ENCODE measurements at regions not wholly inside any gene's neighbourhood (a gene's known extent, or its start where the extent isn't known, plus 50 kb on each side); places are given as distances from the start of the nearest gene placed in this dataset.
"Not testable (repeated sequence)": the region's sequence is repeated elsewhere in the genome, so short reads cannot be mapped to it uniquely, and the experiment has no call there.

DNA sequence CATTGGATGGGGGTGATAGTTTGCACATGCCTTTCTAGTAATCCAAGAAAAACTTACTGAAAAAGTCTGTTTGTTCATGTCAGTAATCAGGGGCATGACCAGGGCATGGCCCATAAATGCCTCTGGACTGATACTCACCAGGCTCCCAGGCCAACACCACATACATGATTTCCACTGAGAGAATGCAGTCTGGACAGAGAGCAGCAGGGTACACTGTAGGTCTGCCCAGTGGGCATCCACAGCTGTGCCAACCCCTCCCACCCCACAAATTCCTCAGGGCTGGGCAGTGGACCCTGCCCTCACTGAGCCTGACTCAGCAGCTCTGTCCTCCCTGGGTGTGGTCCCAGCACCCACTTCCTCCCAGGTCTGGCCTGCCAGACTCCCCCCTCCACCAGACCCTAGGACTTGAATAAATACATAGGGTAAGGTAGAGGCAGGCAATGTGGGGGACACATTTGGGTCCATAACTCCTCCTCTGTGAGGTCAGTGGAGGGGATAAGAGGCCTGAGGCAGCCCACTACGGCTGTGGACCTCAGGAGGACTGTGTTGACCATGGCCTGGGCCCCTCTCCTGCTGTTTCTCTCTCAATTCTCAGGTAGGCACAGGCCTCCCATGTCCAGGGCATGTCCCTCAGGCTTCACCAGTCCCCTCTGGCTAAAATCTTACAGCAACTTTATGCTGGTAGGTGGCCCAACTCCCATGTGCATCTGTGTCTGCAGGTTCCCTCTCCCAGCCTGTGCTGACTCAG lies 92.2 kb upstream of the TOP3B start:
- DNase-seq, result no peak

DNA sequence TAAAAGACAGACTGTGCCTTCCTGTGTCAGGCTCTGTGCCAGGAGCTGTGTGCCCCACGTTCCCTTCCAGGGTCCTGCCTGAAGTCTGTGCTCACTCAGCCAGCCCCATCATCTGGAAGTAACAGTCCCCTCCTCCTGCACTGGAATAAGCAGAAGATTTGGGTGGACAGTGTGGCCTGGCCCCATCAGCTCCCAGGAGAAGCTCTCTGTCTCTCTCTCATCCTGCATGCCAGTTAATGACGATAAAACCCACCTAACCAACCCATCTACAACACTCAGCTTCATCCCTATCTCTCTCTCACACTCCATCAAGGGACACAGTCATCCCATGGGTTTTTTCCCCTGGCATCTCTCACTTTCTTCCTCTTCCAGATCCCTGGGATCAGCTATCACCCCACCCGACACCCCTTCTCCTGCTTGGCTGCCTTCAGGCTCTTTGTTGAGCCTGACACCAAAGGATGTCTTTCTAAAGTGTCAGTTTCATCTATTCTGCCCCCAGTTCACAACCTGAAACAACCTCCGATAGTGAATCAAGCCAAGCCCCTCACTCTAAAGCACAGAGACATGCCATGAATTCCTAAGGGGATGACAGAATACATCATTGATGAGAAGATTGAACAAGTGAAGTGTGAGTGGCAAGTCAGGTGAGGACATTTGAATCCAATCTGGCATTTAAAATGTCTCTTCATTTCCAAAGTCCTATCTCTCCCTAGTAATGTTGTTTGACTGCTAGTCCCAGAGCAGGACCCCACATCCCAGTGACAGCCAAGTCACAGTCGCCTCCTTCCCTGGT lies 91.4 kb upstream of the TOP3B start:
- no peak for DNase-seq

DNA sequence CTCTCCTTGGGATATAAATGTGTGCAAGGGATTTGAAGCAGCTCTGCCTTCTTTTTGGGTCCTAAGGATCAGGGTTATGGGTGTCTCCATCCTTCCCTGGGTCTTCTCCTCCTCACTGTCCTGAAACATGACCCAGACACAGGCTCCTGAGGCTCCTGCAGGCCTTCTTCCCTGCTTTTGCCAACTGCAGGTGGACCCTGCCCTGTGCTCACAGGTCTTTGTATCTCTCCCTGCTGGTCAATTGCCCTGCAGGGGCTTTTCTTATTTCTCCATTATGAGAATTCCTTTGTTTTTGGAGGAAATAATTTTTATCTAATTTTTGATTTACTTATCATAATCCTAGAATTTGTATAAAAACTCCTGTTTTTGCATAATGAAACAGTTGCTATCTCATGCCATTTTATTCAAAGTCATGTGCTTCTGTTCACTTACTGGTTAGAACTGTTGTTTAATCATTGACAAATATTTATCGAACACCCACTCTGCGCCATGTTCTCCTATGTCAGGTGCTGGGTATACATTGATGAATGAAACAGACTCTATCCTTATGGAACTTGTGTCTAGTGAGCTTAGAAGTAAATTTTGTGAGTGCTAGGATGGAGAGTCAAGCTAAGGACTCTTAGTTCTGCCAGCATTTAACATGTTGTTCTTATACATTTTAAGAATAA lies 89.7 kb upstream of the TOP3B start:
- DNase-seq, result no peak

DNA sequence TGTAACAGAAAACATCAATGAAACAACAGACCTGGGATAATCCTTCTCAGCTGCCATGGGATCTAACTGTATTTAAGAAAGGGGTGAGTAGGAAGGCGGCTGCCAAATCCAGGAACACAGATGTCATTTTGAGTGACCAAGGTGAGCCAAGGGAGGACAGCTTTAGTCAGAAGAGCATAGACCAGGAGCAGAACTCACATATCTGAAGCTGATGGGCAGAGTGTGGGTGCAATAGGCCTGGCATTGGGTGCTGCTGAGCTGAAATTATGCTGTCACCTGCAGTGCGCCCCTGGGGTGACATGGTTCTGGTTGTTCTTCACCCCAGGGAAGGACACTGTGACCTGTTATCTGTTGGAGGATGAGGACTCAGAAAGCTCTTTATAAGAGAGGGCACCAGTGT lies 88.9 kb upstream of the TOP3B start:
- no peak for DNase-seq

DNA sequence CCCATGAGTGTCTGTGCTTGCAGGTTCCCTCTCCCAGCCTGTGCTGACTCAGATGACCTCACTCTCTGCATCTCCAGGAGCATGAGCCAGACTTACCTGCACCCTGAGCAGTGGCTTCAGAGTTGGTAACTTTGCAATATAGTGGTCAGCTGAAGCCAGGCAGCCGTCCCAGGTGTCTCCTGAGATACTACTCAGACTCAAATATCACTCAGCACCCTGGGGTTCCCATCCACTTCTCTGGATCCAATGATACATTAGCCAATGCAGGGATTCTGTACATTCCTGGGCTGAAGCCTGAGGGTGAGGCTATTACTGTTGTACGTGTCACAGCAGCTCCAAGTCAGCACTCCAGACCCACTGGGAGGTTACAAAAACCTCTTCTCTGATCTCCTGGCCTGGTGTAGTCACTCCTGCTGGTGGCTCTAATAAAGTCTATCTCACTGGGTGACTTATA lies 87.8 kb upstream of the TOP3B start:
- no peak for DNase-seq

DNA sequence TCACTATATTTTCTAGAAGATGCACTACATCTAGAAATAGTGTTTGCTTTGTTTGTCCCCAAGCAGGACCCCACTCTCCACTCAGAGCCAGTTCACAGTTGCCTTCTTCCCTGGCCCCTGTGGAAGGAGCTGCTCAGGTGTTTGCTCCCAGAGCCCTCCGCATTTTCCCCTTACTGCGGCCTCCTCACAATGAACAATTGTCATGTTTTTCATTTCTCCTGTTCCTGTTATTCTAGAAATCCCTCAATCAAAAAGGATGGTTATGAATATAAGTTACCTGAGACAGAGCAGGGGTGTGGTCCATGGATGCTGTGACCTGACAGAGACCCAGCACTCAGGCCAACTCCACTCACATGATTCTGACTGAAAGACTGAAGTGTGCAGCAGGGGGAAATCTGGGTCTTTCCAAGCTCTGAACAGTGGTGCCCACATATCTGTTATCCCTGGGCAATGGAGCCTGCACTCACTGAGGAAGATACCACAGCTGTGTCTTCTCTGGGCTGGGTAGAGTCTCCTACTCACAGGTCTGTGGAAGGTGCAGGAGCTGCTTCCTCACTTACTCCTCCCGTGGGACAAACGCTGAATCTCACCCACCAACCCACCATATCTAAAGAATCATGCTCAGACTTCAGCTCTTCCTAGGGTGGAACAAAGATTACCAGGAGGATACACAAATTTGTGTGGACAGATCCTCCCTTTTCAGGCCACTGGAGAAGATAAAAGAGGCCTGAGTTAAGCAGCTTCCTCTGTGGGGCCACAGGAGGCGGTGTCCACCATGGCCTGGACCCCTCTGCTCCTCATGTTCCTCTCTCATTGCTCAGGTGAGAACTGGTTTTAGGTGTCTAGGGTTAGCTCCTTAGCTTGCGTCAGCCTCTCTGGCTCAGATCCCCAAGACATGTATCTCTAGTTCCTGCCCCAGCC lies 87.1 kb upstream of the TOP3B start:
- no peak for DNase-seq

DNA sequence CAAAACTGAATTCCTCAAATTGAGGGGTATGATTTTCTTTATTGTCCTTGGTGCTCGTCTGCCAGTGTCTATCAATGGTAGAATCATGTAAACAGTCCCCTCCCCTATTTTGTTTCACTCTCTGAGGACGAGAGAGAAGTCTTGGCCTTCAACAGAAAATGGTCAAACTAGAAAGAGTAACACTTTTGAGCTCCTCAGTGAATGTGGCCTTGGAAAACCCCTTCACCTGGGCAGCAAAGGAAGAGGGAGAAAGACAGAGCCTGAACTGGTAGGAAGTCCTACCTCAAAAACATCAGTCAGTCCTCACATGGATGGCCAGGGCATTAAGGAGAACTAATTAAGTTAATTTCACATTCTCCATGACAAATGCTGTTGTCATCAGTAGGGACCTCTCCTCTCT lies 86.1 kb upstream of the TOP3B start:
- DNase-seq, result no peak

DNA sequence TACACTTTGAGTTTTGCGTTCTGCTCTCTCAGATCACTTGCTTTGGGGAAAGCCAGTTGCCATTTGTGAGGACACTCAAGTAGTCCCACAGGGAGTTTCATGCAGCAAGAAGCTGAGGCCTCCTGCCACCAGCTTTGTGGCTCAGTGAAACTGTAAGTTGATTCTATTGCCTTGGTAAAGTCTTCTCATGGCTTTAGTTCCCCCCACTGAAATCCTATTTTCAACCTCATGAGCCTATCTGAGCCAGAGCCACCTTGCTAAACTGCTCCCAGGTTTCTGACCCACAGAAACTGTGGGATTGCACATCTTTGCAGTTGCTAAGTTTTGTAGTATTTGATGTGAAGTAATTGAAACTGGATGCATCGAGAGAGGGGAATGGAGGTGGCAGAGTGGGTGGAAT lies 85.4 kb upstream of the TOP3B start:
- no peak for DNase-seq

DNA sequence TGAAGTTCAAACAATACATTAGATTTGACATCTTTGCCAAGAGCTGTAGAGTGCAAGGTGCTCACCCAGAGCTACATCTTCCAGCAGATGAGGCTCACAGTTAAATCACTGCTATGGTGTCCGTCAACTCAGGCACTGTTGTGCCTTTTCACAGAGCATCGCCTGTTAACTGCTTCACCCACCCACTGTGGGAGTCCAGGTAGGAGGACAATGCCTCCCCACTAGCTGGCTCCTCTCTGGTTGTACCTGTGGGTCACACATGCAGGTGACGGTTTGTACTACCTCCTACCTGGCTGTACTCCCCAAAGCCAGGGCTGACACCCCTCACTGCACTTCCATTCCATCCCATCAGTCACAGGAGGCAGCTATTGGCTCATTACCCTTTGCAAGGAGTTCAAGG lies 84.6 kb upstream of the TOP3B start:
- no peak for DNase-seq

DNA sequence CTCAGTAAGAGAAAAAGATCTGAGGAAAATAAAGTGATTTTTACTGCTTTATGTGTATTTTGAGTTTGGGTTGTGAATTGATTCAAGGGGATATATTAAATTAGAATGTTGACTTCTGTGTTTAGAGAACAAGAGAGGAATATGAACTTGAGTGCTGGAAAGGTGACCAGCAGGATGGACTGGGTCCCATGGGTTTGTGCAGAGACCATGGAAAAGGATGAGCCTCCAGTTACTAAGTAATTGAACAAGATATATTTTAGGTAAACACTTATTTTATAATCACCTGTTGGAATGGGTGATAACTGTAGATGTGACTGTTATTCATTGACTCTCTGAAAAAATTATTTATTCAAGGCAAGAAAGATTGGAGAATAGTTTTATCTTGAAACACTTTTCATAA lies 82.0 kb upstream of the TOP3B start:
- no peak for DNase-seq

DNA sequence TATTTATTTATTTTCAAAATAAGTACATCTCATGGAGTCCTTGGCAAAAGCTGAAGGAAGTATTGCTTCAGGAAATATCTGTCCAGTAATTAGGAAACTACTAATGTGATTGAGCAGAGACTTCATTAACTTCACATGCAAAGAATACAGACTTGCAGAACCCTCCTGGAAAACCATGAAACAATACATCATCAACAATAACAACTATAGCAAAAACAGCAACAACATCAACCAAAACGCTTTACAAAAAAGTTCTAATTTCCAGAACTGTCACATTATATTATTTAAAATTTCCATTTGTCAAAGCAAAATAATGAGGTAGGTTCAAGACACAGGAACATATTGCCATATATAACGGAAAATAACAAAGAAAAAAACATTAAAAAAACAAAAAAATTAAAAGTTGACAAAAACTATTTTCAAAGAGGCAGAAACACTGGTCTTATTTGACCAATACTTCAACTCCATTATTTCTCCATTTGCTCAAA lies 79.8 kb upstream of the TOP3B start:
- DNase-seq, result no peak

DNA sequence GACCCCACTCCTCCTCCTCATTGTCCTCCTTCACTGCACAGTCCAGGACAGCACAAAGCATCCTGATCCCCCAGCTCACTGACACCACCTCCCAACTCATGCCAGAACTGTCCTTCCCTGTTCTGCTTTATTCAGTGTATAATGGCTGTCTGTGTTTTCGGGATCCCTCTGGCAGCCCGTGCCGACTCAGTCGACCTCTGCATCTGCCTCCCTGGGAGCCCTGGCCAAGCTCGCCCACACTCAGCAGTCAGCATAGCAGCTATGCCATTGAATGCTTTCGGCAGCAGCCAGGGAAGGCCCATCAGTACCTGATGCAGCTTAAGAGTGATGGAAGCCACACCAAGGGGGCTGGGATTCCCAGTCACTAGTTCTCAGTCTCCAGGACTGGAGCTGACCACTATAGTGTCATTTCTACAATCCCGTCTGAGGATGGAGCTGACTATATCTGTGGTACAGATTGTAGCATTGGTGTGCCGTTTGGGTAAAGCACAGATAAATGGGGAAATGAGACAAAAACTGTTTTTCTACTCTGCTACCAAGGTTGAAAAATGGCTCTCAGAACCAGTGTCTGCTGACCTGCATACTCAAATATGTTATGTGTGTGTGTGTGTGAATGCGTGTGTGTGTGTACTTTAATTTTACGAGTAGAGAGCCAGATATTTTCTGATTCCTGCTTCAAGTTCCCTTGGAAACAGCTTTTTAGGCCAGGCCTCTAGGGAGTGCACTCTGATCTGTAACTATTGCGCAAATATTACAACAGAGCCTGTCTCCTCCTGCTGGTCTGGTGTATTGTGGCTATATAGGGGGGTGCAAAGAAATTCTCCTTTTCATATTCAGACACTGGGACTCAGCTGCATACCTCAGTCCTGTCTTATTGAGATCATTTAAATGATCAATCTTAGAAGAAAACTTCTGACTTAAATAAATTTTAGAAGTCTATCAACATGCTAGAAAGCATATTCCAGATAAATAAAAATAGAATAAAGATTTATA lies 78.8 kb upstream of the TOP3B start:
- no peak for DNase-seq

DNA sequence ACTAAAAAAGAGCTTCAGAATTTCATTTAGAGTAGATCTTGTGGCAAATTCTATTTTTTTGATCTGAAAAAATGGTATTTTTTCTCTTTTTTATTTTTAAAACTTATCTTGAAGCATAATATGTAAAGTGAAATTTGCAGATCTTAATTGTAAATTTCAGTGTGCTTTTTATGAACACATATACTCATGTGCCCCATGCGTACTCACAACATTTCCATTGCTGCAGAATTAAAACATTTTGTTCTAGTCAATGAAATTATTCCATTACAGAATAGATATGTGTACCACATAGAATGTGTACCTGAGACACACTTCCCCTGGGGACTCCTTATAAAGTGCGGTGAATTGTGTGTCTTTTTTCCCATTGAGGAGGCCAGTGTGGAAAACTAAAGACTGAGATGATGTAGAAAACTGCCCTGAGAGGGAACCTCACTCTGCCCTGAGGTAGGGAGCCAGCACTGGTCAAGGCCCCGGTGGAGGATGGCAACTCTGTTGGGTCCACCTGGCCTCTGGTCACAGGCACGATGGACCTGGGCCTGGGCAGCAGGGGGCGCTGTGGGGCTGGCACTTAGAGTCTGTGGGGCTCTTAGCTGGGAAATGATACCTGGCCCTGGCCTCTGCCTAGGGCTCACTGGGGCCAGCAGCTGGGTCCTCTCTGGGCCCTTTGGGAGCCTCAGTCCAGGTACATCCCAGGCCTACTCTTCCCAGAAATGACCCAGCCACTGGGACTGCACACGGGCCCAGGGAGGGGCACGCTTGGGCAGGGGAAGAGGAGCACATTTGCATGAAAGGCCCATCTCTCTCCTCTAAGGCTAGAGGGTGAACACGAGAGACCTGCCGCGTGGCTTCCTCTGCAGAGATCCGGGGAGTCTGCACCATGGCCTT lies 77.9 kb upstream of the TOP3B start:
- DNase-seq, result peak in 3 of 5 experiments; percentile 21 to 43 (median 30)

DNA sequence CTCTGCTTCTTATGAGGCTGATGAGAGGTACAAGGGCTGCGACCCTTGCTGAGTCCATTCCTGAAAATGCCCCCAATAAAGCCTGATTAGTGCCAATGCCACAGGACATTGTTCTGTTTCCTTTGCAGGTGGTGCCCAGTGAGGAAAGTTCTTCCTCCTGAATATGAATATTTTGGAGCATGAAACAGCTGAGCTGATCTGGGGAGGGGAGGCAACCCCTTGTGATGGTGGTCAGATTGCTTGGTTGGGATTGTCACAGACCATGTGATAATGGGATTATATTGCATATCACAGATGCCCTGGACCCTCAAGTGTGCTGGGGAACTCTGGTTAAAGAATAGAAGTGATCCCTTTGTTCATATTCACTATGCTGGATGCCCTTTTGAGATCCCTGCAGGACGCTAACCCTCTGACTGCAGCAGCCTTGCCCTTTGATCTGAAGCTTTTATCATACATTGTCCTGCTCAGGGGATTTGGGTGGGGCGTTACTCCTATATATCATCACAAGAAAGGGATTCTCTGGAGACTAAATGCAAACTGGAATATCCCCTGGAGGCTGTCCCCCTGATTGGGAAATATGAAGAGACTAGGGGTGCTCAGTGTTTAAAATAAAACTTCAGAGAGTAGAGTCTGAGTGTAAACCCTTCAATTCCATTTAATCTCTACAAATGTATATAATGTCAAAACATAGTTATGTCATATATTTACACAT lies 76.9 kb upstream of the TOP3B start:
- no peak for DNase-seq

DNA sequence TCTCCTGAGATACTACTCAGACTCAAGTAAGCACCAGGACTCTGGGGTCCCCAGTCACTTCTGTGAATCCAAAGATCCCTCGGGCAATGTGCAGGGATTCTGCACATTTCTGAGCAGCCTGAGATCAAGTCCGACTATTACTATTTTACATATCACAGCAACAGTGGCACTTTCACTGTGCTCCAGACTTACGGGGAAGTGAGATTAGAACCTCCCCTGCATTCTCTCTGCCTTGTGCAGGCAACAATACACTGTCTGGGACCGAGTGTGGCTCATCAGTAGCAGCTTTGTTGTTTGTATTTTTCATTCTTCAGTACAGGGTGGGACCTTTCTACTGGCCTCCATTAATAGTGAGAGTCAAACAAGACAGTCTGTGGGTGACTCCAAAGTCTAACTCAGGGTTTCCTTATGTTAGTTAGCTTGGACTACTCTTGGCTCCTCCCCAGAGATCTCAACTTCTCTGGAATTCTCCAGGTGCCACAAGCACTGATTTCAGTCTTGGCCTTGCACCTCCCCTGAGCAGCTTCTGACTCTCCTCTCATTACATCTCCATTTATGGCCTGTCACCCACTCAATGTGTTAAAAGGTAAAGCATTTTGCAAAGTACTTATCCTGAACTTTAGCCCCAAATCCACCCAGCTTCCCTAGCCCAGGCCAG lies 76.2 kb upstream of the TOP3B start:
- no peak for DNase-seq

DNA sequence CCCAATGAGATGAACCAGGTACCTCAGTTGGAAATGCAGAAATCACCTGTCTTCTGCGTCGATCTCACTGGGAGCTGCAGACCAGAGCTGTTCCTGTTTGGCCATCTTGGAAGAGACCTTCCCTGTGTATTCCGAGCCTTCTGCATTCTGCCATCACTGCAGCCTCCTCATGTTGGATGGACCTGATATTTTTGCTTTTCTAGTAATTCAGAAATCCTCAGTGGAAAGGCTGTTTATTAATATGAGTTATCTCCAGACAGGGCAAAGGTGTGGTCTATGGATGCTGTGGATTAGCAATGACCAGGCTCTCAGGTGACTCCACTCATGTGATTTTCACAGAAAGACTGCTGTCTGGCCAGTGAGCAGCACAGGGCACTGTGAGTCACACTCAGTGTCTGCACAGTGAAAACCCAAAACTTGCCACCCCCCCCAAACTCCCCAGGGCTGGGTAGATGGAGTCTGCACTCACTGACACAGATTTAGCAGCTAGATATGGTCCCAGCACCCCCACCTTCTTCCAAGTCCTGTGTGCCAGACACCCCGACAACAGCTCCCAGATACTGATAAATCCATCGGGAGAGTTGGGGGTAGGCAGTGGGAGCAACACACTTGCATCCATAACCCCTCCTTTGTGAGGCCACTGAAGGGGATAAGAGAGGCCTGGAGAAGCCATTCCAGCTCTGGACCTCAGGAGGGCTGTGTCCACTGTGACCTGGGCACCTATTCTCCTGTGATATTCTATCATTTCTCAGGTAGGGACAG lies 75.2 kb upstream of the TOP3B start:
- DNase-seq, result no peak

DNA sequence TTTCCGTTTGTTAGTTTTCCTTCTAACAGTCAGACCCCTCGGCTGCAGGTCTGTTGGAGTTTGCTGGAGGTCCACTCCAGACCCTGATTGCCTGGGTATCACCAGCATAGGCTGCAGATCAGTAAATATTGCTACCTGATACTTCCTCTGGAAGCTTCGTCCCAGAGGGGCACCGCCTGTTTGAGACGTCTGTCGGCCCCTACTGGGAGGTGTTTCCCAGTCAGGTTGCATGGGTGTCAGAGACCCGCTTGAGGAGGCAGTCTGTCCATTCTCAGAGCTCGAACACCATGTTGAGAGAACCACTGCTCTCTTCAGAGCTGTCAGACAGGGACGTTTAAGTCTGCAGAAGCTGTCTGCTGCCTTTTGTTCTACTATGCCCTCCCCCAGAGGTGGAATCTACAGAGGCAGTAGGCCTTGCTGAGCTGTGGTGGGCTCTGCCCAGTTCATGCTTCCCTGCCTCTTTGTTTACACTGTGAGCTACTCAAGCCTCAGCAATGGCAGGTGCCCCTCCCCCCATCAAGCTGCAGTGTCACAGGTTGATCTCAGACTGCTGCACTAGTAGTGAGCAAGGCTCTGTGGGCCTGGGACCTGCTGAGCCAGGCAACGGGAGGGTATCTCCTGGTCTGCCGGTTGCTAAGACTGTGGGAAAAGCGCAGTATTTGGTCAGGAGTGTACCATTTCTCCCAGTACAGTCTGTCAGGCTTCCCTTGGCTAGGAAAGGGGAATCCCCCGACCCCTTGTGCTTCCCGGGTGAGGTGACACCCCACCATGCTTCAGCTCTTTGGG lies 74.4 kb upstream of the TOP3B start:
- not testable (repeated sequence) for DNase-seq

All from T-helper 2 cell (primary cell).